GM10248 (cell line): ENCODE measurements at regions not wholly inside any gene's neighbourhood (a gene's known extent, or its start where the extent isn't known, plus 50 kb on each side); places are given as distances from the start of the nearest gene placed in this dataset.

Experiments
- CTCF ChIA-PET: fragments of 300-600 bp; sonication (Branson Sonifier 250); formaldehyde crosslinking; extraction: SDS; loops from one replicate; lab custom pipeline; 2021; ENCODE audit warnings: antibody characterized with exemption; lab: Yijun Ruan, JAX
- POLR2A ChIA-PET: fragments of 350-650 bp; sonication (Branson Sonifier 250); formaldehyde crosslinking; extraction: SDS; loops from one replicate; lab custom pipeline; 2020; ENCODE audit warnings: antibody characterized with exemption; lab: Yijun Ruan, JAX
- DNase-seq: peaks from one replicate; pipeline ENCODE4 v3.0.0; 2012; ENCODE audit errors: extremely low spot score
- CTCF ChIP-seq: IDR thresholded peaks from 2 replicates; pipeline ENCODE4 v1.5.1; 2012; ENCODE audit warnings: mild to moderate bottlenecking, low read depth; ENCODE audit errors: extremely low read depth, missing control alignments, control extremely low read depth

- no peak for TF ChIP-seq CTCF
- CTCF ChIA-PET = no interaction called here
- POLR2A ChIA-PET = no interaction called here
Observed at GRCh38 chr12:127300075-127300474, 966.9 kb upstream of the TMEM132C start.

DNA sequence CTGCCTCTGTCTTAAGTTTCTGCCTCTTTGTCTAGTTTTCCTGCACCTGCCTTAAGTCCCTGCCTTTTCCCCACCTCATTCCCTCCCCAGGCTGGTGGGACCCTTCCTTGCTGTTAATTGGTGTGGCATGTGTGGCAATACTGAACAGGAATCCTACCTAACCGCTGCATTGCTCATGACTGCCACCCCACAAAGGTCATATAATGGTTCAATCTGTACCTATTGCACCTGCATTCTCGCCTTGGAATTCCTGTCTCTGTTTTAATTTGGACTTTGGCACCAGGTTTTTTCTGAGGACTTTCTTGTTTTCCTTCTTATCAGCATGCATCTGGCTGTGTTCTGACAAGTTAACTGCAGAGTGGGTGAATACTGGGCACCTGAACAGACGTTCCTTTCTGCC, 966.2 kb upstream of the TMEM132C start:
- DNase-seq = no peak
- ChIA-PET POLR2A (no interaction called here), CTCF (no interaction called here)
- TF ChIP-seq CTCF = no peak

More at GRCh38 chr12:127300075-127300474, 966.9 kb upstream of the TMEM132C start:
- no peak for DNase-seq

DNA sequence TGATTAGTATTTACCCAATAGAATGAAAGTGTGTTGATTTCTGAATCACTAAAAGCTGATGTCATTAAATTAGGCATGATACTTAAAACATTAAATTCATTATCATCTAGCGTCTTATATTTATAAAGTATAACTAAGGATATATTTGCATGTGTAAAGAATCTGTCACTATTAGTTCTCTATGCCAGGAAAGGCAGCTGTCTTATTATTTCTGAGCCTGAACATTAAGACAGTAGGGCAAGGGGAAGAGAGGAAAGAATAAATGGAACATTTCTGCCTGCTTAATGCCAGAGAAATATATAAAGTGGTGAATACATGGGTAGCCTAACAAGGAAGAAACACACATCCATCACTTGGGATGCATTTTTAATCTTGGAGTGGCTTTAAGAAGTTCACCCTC, 965.1 kb upstream of the TMEM132C start:
- no peak for DNase-seq
- ChIA-PET CTCF (interaction anchor here (1.0 kb wide), 1 partner anchor 93 kb away, joined by 3 read pairs; no protein-coding TSS in a partner anchor), POLR2A (no interaction called here)
- no peak for TF ChIP-seq CTCF

DNA sequence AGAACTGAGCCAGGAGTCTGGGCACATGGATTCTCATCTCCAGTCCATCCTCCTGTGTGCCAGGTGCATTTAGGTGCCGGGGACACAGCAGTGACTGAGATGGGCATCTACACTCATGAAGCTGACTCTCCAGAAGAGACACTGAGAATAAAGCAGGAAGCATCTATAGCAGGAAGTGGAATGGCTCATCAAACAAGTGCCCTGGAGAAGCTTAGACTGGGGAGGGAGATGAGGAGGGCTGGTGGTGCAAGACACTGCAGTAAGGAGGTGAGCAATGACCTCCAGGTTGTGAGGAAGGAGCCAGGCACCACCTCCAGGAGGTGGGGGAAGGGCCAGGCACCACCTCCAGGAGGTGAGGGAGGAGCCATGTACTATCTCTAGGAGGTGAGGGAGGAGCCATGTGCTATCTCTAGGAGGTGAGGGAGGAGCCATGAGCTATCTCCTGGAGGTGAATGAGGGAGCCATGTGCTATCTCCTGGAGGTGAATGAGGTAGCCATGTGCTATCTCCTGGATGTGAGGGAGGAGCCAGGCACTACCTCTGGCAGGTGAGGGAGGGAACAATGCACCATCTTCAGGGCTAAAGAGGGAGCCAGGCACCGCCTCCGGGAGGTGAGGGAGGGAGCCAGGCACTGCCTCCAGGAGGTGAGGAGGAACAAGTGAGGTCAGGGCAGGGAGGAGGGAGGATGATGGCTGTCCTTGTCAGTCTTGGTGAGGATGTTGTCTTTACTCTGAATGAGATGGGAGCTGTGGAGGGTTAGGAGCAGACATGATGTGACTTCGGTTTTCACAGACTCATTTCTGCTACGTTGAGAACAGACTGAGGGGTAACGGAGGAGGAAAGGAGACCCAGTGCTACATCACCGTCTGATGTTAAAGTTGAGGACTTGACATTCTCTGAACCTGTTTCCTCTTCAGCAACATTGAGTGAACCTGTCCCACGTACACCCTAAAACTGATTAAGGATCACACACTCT, 961.9 kb upstream of the TMEM132C start:
- DNase-seq = no peak
- ChIA-PET POLR2A (no interaction called here), CTCF (no interaction called here)
- TF ChIP-seq CTCF = no peak

DNA sequence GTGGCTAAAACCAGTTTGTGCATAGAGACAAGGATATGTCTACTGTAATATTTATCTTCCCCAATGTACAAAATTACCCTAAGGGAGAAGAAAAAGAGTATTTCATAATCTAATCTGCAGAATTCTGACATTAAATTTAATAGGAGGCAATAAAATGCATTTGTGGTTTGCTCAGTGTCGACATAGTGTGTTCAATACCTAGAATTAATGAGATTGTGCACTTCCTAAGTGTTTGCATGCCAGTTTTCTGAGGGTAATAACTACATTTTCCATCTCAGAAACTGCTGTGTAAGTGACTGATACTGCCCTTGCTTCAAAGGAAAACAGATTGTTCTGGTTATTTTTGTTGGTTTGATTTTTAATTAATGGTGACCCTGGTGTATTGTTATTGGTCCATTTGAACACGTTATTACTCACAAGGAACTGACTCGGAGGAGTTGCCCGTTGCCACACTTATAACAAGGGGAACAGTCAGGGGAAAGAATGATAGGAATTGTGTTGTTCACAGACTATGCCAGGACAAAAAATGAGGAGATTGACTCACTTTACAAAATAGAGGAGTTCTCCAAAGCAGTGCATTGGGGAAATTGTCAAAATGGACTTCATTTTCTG, 960.3 kb upstream of the TMEM132C start:
- POLR2A ChIA-PET = no interaction called here
- DNase-seq = no peak

More for the DNA sequence above, 960.3 kb upstream of the TMEM132C start:
- TF ChIP-seq CTCF = no peak
- CTCF ChIA-PET = no interaction called here
